RCC 7860 (cell line): ENCODE measurements at regions not wholly inside any gene's neighbourhood (a gene's known extent, or its start where the extent isn't known, plus 50 kb on each side); places are given as distances from the start of the nearest gene placed in this dataset.

Source experiments
- DNase-seq: peaks from one replicate; pipeline ENCODE4 v3.0.0-alpha.2; 2015; ENCODE audit warnings: low spot score
- FAIRE-seq: peaks from 2 replicates; lab custom pipeline; 2012; peaks lifted over from hg19 to GRCh38; lab: Jason Lieb, UNC

- DNase-seq (no peak), FAIRE-seq (no peak)
These were observed 53.5 kb upstream of the TSHZ3 start for GRCh38 chr19:31402529-31403316.

- DNase-seq (no peak), FAIRE-seq (no peak)
These were observed 56.9 kb upstream of the TSHZ3 start for GRCh38 chr19:31406106-31406505.

- peak; percentile 65 for DNase-seq
- FAIRE-seq, result no peak
These were observed 59.4 kb upstream of the TSHZ3 start for GRCh38 chr19:31408460-31409124.

- no peak for FAIRE-seq
- DNase-seq, result no peak
These were observed 64.1 kb upstream of the TSHZ3 start for GRCh38 chr19:31413353-31413752.

GRCh38 chr19:31415322-31415721, 66.1 kb upstream of the TSHZ3 start:
- FAIRE-seq (no peak), DNase-seq (no peak)

GRCh38 chr19:31416548-31416947, 67.3 kb upstream of the TSHZ3 start:
- DNase-seq (no peak), FAIRE-seq (no peak)

GRCh38 chr19:31418055-31418454, 68.8 kb upstream of the TSHZ3 start:
- FAIRE-seq, result no peak
- no peak for DNase-seq

GRCh38 chr19:31418692-31419430, 69.6 kb upstream of the TSHZ3 start:
- no peak for FAIRE-seq
- no peak for DNase-seq

- no peak for FAIRE-seq
- no peak for DNase-seq
These were observed 70.7 kb upstream of the TSHZ3 start for GRCh38 chr19:31419871-31420445.

GRCh38 chr19:31421082-31421481, 71.8 kb upstream of the TSHZ3 start:
- FAIRE-seq (no peak), DNase-seq (no peak)

GRCh38 chr19:31421856-31422255, 72.6 kb upstream of the TSHZ3 start:
- FAIRE-seq (no peak), DNase-seq (no peak)

- FAIRE-seq (no peak), DNase-seq (no peak)
These were observed 74.7 kb upstream of the TSHZ3 start for GRCh38 chr19:31423896-31424295.

GRCh38 chr19:31424861-31425620, 75.8 kb upstream of the TSHZ3 start:
- FAIRE-seq (no peak), DNase-seq (no peak)

- FAIRE-seq, result no peak
- no peak for DNase-seq
These were observed 78.6 kb upstream of the TSHZ3 start for GRCh38 chr19:31427857-31428256.

- no peak for FAIRE-seq
These were observed 81.1 kb upstream of the TSHZ3 start for GRCh38 chr19:31430381-31430780.

GRCh38 chr19:31432201-31432810, 83.1 kb upstream of the TSHZ3 start:
- FAIRE-seq (no peak), DNase-seq (no peak)

More at GRCh38 chr19:31430381-31430780, 81.1 kb upstream of the TSHZ3 start:
- no peak for DNase-seq

- FAIRE-seq (no peak), DNase-seq (no peak)
These were observed 87.0 kb upstream of the TSHZ3 start for GRCh38 chr19:31436121-31436776.

- DNase-seq (no peak), FAIRE-seq (no peak)
These were observed 89.4 kb upstream of the TSHZ3 start for GRCh38 chr19:31438401-31439269.

GRCh38 chr19:31439270-31439573, 90.0 kb upstream of the TSHZ3 start:
- FAIRE-seq, result no peak

More at GRCh38 chr19:31439270-31439573, 90.0 kb upstream of the TSHZ3 start:
- DNase-seq, result no peak
